ENCODE measurements at regions not wholly inside any gene's neighbourhood (a gene's known extent, or its start where the extent isn't known, plus 50 kb on each side); places are given as distances from the start of the nearest gene placed in this dataset.

DNA sequence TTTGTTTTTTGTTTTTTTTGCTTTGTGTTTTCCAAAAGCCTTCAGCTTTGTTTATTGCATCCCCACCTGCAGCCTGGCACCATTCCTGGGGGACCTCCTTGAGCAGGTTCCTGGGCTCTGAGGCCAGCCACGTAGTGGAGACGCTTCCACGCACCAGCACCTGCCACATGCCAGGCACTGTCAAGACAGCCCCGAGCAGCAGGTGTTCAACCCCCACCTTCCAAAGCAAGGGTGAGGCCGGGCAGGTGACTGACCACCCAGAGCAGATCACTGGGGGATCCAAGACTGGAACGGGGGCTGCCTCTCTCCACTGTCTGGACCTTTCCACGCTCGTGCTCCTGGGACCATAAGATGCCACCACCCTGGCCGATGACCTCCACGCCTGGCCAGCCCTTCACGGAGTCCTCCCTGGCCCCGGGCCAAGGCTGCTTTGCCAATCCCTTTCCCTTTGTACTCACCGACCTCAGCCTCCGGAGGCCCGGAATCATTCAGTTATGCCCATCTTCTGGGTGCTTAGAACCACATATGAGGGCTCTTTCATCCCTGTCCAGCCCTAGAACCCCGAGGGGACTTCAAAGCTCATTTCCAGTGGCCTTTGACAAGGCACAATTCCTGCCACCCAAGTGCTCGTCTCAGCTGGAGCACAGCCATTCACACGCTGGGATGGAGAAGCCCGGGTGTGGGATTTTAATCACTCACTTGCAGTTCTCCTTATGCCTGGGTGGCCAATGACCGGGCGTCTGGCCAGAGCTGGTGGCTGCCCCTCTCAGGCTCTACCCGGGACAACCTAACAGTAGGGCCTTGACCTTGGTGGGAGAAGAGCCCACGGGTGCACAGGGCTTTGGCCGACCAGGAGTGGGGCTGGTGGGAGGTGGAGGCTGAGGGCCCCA lies 330.8 kb downstream of the NPHP4 start:
- WGBS = 70% methylated on average over 24 of the region's 24 CpGs
- Histone ChIP-seq H3K4me3 (ENCODE audit: low read depth in 1 of 3, low read length in 3 of 3) (no peak overlapping the region), H3K4me1 (ENCODE audit: control insufficient read depth in 4 of 4, insufficient read depth in 4 of 4, low read length in 3 of 4) (no peaks in the 10 kb centered on the region), H3K27ac (ENCODE audit: low read depth in 1 of 2, low read length in 2 of 2) (no peak overlapping the region), H3K9me3 (ENCODE audit: control insufficient read depth in 4 of 4, low read length in 3 of 4) (no peaks in the 10 kb centered on the region), H3K9ac (ENCODE audit: low read depth in 1 of 2, low read length in 2 of 2) (no peak overlapping the region), H3K27me3 (ENCODE audit: control insufficient read depth in 4 of 4, insufficient read depth in 4 of 4, low read length in 3 of 4) (no peaks in the 10 kb centered on the region), H3K36me3 (ENCODE audit: control insufficient read depth in 4 of 4, insufficient read depth in 3 of 4, low read depth in 1 of 4, low read length in 3 of 4) (no peaks in the 10 kb centered on the region)
- TF ChIP-seq HNF4A (conservative IDR thresholded peaks at IDR 0.05) = no peak
- TF ChIP-seq ZBTB33 (IDR thresholded peaks at IDR 0.05) = no peak
- TF ChIP-seq FOXA1 (IDR thresholded peaks at IDR 0.05) = no peak
- TF ChIP-seq RAD21 (IDR thresholded peaks at IDR 0.05) = no peak
- TF ChIP-seq SP1 (IDR thresholded peaks at IDR 0.05) = no peak
- no peak for TF ChIP-seq MAX (IDR thresholded peaks at IDR 0.05)
- TF ChIP-seq, protein P1, sequence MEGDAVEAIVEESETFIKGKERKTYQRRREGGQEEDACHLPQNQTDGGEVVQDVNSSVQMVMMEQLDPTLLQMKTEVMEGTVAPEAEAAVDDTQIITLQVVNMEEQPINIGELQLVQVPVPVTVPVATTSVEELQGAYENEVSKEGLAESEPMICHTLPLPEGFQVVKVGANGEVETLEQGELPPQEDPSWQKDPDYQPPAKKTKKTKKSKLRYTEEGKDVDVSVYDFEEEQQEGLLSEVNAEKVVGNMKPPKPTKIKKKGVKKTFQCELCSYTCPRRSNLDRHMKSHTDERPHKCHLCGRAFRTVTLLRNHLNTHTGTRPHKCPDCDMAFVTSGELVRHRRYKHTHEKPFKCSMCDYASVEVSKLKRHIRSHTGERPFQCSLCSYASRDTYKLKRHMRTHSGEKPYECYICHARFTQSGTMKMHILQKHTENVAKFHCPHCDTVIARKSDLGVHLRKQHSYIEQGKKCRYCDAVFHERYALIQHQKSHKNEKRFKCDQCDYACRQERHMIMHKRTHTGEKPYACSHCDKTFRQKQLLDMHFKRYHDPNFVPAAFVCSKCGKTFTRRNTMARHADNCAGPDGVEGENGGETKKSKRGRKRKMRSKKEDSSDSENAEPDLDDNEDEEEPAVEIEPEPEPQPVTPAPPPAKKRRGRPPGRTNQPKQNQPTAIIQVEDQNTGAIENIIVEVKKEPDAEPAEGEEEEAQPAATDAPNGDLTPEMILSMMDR (IDR thresholded peaks at IDR 0.05; ENCODE audit: low read depth, low read length, missing input control) = no peak
- TF ChIP-seq, protein P2, sequence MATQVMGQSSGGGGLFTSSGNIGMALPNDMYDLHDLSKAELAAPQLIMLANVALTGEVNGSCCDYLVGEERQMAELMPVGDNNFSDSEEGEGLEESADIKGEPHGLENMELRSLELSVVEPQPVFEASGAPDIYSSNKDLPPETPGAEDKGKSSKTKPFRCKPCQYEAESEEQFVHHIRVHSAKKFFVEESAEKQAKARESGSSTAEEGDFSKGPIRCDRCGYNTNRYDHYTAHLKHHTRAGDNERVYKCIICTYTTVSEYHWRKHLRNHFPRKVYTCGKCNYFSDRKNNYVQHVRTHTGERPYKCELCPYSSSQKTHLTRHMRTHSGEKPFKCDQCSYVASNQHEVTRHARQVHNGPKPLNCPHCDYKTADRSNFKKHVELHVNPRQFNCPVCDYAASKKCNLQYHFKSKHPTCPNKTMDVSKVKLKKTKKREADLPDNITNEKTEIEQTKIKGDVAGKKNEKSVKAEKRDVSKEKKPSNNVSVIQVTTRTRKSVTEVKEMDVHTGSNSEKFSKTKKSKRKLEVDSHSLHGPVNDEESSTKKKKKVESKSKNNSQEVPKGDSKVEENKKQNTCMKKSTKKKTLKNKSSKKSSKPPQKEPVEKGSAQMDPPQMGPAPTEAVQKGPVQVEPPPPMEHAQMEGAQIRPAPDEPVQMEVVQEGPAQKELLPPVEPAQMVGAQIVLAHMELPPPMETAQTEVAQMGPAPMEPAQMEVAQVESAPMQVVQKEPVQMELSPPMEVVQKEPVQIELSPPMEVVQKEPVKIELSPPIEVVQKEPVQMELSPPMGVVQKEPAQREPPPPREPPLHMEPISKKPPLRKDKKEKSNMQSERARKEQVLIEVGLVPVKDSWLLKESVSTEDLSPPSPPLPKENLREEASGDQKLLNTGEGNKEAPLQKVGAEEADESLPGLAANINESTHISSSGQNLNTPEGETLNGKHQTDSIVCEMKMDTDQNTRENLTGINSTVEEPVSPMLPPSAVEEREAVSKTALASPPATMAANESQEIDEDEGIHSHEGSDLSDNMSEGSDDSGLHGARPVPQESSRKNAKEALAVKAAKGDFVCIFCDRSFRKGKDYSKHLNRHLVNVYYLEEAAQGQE (IDR thresholded peaks at IDR 0.05) = no peak
- TF ChIP-seq EGR1 (IDR thresholded peaks at IDR 0.05; ENCODE audit: low read depth in 2 of 2) = no peak
- no peak for TF ChIP-seq JUND (IDR thresholded peaks at IDR 0.05)
- TF ChIP-seq GABPA (IDR thresholded peaks at IDR 0.05 in 1 of 2, conservative IDR thresholded peaks at IDR 0.05 in 1 of 2) = no peak
- no peak for TF ChIP-seq YY1 (IDR thresholded peaks at IDR 0.05)
- TF ChIP-seq, protein P3, sequence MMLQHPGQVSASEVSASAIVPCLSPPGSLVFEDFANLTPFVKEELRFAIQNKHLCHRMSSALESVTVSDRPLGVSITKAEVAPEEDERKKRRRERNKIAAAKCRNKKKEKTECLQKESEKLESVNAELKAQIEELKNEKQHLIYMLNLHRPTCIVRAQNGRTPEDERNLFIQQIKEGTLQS (IDR thresholded peaks at IDR 0.05) = no peak
- no peak for TF ChIP-seq FOXA2 (IDR thresholded peaks at IDR 0.05)
- TF ChIP-seq TAF1 (conservative IDR thresholded peaks at IDR 0.05) = no peak
- DNase-seq (ENCODE audit: low spot score) = no peak
